Calu3 (cell line): ENCODE measurements at regions not wholly inside any gene's neighbourhood (a gene's known extent, or its start where the extent isn't known, plus 50 kb on each side); places are given as distances from the start of the nearest gene placed in this dataset.

Experiments
- BruUV-seq: library from RNA; stranded (reverse); fragments of 400-500 nt; replicated peaks from 2 replicates; lab custom pipeline; 2021; lab: Mats Ljungman, UMichigan
- CTCF ChIA-PET: fragments of 300-600 bp; sonication (Branson Sonifier 250); formaldehyde crosslinking; loops from one replicate; lab custom pipeline; 2022; ENCODE audit warnings: antibody characterized with exemption; lab: Charles Lee
- DNase-seq: peaks from one replicate; pipeline ENCODE4 v3.0.0; 2022
- H3K27ac Mint-ChIP-seq: one replicate; pipeline ENCODE4 v1.8.0; 2022; ENCODE audit warnings: mixed read lengths; ENCODE audit not compliant: unreplicated experiment
- H3K27me3 Mint-ChIP-seq: one replicate; pipeline ENCODE4 v1.8.0; 2022; ENCODE audit warnings: mixed read lengths; ENCODE audit not compliant: unreplicated experiment
- H3K36me3 Mint-ChIP-seq: one replicate; pipeline ENCODE4 v1.8.0; 2022; ENCODE audit warnings: mild to moderate bottlenecking, moderate library complexity, mixed read lengths; ENCODE audit not compliant: insufficient read depth, unreplicated experiment
- H3K4me1 Mint-ChIP-seq: one replicate; pipeline ENCODE4 v1.8.0; 2022; ENCODE audit warnings: mild to moderate bottlenecking, low read depth, mixed read lengths; ENCODE audit not compliant: unreplicated experiment
- H3K4me3 Mint-ChIP-seq: one replicate; pipeline ENCODE4 v1.8.0; 2022; ENCODE audit warnings: mild to moderate bottlenecking, low read depth, moderate library complexity, mixed read lengths; ENCODE audit not compliant: unreplicated experiment
- H3K9me3 Mint-ChIP-seq: one replicate; pipeline ENCODE4 v1.8.0; 2022; ENCODE audit warnings: low read depth, mixed read lengths; ENCODE audit not compliant: unreplicated experiment
- intact Hi-C: fragments of 100-400 bp; cut with micrococcal nuclease; formaldehyde crosslinking; loops from one replicate; pipeline ENCODE4 v1.10.0; 2022; ENCODE audit not compliant: unreplicated experiment
- TF ChIP-seq, protein P1 (sequence below): fragments of 200-600 bp; IDR thresholded peaks from one replicate; pipeline ENCODE4 v1.8.0; 2022; ENCODE audit warnings: antibody characterized with exemption; ENCODE audit not compliant: unreplicated experiment

DNA sequence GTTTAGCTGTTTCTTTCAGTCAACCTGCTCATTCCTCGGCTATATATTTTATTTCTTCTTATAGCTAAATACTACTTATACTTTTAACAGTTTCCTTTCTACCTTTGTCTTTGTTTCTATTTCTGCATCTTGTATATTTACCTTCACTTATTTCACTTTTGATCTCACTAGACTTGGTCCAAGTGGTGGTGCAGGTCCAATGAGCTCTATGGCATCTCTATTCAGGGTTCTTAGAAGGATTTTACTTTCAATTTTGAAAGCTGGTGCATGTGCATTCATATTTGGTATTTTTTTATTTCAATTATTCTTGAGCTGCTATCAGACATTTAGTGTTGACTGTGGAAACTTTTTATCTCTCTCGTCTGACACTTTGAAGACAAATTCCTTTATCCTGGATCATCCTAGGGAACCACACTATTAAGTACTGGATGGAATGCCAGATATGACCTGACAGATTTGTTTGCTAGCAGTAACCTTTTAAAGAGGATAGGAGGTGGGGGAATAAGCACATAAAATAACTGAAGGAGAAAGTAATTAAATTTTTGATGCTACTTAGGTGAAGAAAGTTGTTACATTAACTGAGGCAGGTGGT, 123.1 kb upstream of the PJA2 start:
- Mint-ChIP-seq H3K27ac (no peak overlapping the region), H3K36me3 (no peaks in the 10 kb centered on the region), H3K9me3 (no peaks in the 10 kb centered on the region), H3K27me3 (no peaks in the 10 kb centered on the region), H3K4me3 (no peak overlapping the region), H3K4me1 (peaks cover 17% of the 10 kb centered on the region)
- no TSS peak for BruUV-seq
- CTCF ChIA-PET: no interaction called here
- TF ChIP-seq, protein P1, sequence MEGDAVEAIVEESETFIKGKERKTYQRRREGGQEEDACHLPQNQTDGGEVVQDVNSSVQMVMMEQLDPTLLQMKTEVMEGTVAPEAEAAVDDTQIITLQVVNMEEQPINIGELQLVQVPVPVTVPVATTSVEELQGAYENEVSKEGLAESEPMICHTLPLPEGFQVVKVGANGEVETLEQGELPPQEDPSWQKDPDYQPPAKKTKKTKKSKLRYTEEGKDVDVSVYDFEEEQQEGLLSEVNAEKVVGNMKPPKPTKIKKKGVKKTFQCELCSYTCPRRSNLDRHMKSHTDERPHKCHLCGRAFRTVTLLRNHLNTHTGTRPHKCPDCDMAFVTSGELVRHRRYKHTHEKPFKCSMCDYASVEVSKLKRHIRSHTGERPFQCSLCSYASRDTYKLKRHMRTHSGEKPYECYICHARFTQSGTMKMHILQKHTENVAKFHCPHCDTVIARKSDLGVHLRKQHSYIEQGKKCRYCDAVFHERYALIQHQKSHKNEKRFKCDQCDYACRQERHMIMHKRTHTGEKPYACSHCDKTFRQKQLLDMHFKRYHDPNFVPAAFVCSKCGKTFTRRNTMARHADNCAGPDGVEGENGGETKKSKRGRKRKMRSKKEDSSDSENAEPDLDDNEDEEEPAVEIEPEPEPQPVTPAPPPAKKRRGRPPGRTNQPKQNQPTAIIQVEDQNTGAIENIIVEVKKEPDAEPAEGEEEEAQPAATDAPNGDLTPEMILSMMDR: no peak
- intact Hi-C loops: no loop called here
- no peak for DNase-seq

DNA sequence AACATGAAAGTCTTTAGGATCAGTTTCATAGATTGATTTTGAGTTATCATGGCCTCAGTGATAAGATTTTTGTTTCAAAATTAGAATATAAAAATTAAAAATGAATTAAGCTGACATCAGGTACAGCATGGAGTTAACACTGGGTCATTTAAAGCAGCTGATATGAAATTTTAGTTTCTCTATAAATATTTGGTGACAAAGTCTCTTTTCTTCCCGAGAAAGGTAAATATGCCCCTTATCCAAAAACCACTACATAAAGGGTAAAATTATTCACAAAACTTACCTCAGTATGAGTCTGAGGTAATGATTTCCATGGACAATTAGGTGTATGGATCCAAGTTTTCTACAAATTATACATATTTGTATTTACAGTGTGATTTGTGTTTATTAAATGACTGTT, 121.5 kb upstream of the PJA2 start:
- Mint-ChIP-seq H3K27ac (no peak overlapping the region), H3K36me3 (no peaks in the 10 kb centered on the region)
- no TSS peak for BruUV-seq

DNA sequence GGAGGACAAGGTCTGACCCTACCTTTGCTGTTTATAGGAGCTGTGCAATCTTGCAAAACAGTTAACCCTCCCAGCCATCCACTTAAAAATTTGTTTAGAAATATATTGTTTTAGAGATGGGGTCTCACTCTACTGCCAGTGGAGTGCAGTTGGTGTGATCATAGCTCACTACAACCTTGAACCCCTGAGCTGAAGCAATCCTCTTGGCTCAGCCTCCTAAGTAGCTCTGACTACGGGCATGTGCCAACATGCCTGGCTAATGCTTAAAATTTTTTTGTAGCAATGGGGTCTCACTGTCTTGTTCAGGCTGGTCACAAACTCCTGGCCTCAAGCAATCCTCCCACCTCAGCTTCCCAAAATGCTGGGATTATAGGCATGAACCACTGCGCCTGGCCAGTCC, 120.2 kb upstream of the PJA2 start:
- no TSS peak for BruUV-seq
- Mint-ChIP-seq H3K27me3 (no peaks in the 10 kb centered on the region), H3K36me3 (no peaks in the 10 kb centered on the region), H3K4me1 (peaks cover 17% of the 10 kb centered on the region), H3K9me3 (no peaks in the 10 kb centered on the region), H3K27ac (no peak overlapping the region), H3K4me3 (no peak overlapping the region)
- DNase-seq: no peak
- CTCF ChIA-PET: no interaction called here
- intact Hi-C loops: no loop called here
- TF ChIP-seq, protein P1: no peak

More for the DNA sequence above, 121.5 kb upstream of the PJA2 start:
- CTCF ChIA-PET: no interaction called here
- Mint-ChIP-seq H3K9me3 (no peaks in the 10 kb centered on the region), H3K27me3 (no peaks in the 10 kb centered on the region), H3K4me3 (no peak overlapping the region), H3K4me1 (peaks cover 17% of the 10 kb centered on the region)
- intact Hi-C loops: no loop called here
- TF ChIP-seq, protein P1: no peak
- DNase-seq: no peak

DNA sequence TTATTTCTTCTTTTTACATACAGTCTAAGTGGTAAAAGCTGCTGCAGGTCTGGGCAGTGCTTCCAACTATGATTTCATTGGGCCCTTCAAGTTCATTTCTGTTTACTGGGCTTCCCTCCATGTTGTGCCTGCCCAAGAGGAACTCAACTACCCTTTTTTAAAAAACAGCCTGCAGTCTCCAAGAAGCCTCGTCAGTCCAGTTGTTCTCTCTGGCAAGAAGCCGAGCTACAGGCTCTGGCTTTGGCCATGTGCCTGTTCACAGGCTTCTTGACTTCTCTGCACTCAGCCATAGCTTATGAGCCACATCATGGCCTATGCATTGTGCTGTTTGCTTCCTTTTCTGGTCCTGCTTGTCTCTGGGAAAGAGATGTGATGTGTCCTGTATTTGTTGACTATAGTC, 119.7 kb upstream of the PJA2 start:
- Mint-ChIP-seq H3K9me3 (no peaks in the 10 kb centered on the region), H3K36me3 (no peaks in the 10 kb centered on the region), H3K4me3 (no peak overlapping the region), H3K27ac (no peak overlapping the region), H3K4me1 (peaks cover 17% of the 10 kb centered on the region), H3K27me3 (no peaks in the 10 kb centered on the region)
- intact Hi-C loops: no loop called here
- no TSS peak for BruUV-seq
- TF ChIP-seq, protein P1: no peak
- CTCF ChIA-PET: no interaction called here
- no peak for DNase-seq
